ENCODE measurements at regions not wholly inside any gene's neighbourhood (a gene's known extent, or its start where the extent isn't known, plus 50 kb on each side); places are given as distances from the start of the nearest gene placed in this dataset.

DNA sequence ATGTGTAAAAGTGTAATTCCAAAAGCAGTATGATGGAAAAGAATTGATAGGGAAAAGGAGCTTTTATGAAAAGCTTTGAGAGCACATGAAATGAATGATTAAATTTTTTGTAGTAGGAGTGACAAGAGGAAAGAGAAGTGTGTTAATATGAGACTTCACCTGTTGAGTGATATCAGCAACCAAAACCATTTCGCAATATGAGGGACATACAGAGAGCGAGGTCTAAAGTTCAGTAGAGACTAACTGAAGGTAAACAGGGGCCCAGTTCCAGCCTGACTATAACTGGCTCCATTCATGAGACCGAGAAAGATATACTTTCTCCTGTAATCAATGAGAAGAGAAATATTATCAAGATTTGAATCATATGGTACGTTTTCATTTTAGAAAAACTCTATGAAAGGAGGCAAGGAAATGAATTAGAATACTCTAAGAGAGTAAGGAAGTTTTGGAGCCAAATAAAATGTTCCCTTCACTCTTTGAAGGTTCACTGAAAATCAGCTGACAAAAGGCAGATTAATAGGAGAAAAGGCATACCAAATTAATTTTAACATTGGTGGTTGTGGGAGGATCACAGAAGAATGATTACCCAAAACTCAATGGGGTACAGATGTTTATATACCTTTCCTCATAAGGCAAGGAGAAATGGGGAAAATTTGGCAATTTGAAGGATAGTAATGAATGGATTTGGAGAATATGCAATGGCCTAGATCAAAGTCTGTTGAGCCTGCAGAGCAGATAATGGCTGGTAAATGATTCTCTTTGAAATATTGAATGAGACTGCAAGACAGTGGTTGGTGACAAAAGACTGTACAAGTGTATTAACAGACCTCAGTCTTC lies 932.2 kb downstream of the TDRD15 start (continued):
- TF ChIP-seq ARNT2 (CRISPR knock-in tag; IDR thresholded peaks at IDR 0.05; ENCODE audit: low read depth) = peak; percentile 45; the same call in 1 of the 2 replicates
- TF ChIP-seq CC2D1A (CRISPR knock-in tag; IDR thresholded peaks at IDR 0.05) = no peak
- TF ChIP-seq KDM6A (CRISPR knock-in tag; IDR thresholded peaks at IDR 0.05; ENCODE audit: low read depth) = peak; percentile 99
- peak; percentile 47; the same call in 1 of the 2 replicates for TF ChIP-seq FOXP1 (IDR thresholded peaks at IDR 0.05)
- TF ChIP-seq FOXP1 (CRISPR knock-in tag; IDR thresholded peaks at IDR 0.05) = peak; percentile 88
- peak; percentile 90 for TF ChIP-seq RARA (CRISPR knock-in tag; IDR thresholded peaks at IDR 0.05)
- TF ChIP-seq ZNF775 (CRISPR knock-in tag; IDR thresholded peaks at IDR 0.05; ENCODE audit: borderline replicate concordance) = 0 out of 2 replicates have a peak, but pooled peaks have one; percentile 61
- TF ChIP-seq, protein P1, sequence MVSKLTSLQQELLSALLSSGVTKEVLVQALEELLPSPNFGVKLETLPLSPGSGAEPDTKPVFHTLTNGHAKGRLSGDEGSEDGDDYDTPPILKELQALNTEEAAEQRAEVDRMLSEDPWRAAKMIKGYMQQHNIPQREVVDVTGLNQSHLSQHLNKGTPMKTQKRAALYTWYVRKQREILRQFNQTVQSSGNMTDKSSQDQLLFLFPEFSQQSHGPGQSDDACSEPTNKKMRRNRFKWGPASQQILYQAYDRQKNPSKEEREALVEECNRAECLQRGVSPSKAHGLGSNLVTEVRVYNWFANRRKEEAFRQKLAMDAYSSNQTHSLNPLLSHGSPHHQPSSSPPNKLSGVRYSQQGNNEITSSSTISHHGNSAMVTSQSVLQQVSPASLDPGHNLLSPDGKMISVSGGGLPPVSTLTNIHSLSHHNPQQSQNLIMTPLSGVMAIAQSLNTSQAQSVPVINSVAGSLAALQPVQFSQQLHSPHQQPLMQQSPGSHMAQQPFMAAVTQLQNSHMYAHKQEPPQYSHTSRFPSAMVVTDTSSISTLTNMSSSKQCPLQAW (CRISPR knock-in tag; IDR thresholded peaks at IDR 0.05) = peak; percentile 30; the same call in 1 of the 2 replicates
- TF ChIP-seq CEBPB (IDR thresholded peaks at IDR 0.05; ENCODE audit: borderline replicate concordance, low read depth, low read length) = peak; percentile 100
- TF ChIP-seq ZNF615 (CRISPR knock-in tag; IDR thresholded peaks at IDR 0.05; ENCODE audit: borderline replicate concordance) = no peak
- TF ChIP-seq ERF (CRISPR knock-in tag; IDR thresholded peaks at IDR 0.05) = peak; percentile 80
- TF ChIP-seq, protein P2, sequence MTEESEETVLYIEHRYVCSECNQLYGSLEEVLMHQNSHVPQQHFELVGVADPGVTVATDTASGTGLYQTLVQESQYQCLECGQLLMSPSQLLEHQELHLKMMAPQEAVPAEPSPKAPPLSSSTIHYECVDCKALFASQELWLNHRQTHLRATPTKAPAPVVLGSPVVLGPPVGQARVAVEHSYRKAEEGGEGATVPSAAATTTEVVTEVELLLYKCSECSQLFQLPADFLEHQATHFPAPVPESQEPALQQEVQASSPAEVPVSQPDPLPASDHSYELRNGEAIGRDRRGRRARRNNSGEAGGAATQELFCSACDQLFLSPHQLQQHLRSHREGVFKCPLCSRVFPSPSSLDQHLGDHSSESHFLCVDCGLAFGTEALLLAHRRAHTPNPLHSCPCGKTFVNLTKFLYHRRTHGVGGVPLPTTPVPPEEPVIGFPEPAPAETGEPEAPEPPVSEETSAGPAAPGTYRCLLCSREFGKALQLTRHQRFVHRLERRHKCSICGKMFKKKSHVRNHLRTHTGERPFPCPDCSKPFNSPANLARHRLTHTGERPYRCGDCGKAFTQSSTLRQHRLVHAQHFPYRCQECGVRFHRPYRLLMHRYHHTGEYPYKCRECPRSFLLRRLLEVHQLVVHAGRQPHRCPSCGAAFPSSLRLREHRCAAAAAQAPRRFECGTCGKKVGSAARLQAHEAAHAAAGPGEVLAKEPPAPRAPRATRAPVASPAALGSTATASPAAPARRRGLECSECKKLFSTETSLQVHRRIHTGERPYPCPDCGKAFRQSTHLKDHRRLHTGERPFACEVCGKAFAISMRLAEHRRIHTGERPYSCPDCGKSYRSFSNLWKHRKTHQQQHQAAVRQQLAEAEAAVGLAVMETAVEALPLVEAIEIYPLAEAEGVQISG (CRISPR knock-in tag; IDR thresholded peaks at IDR 0.05) = no peak
- no peak for TF ChIP-seq RXRA (CRISPR knock-in tag; IDR thresholded peaks at IDR 0.05)
- TF ChIP-seq ZNF879 (CRISPR knock-in tag; IDR thresholded peaks at IDR 0.05) = no peak
- TF ChIP-seq ZNF331 (CRISPR knock-in tag; IDR thresholded peaks at IDR 0.05) = peak; percentile 96
- TF ChIP-seq NR2F6 (IDR thresholded peaks at IDR 0.05) = peak; percentile 37; the same call in 1 of the 2 replicates
- TF ChIP-seq NR2F6 (CRISPR knock-in tag; IDR thresholded peaks at IDR 0.05) = peak; percentile 71
- TF ChIP-seq, protein P3, sequence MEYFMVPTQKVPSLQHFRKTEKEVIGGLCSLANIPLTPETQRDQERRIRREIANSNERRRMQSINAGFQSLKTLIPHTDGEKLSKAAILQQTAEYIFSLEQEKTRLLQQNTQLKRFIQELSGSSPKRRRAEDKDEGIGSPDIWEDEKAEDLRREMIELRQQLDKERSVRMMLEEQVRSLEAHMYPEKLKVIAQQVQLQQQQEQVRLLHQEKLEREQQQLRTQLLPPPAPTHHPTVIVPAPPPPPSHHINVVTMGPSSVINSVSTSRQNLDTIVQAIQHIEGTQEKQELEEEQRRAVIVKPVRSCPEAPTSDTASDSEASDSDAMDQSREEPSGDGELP (IDR thresholded peaks at IDR 0.05; ENCODE audit: borderline replicate concordance, low read depth) = peak; percentile 71
- TF ChIP-seq, protein P4, sequence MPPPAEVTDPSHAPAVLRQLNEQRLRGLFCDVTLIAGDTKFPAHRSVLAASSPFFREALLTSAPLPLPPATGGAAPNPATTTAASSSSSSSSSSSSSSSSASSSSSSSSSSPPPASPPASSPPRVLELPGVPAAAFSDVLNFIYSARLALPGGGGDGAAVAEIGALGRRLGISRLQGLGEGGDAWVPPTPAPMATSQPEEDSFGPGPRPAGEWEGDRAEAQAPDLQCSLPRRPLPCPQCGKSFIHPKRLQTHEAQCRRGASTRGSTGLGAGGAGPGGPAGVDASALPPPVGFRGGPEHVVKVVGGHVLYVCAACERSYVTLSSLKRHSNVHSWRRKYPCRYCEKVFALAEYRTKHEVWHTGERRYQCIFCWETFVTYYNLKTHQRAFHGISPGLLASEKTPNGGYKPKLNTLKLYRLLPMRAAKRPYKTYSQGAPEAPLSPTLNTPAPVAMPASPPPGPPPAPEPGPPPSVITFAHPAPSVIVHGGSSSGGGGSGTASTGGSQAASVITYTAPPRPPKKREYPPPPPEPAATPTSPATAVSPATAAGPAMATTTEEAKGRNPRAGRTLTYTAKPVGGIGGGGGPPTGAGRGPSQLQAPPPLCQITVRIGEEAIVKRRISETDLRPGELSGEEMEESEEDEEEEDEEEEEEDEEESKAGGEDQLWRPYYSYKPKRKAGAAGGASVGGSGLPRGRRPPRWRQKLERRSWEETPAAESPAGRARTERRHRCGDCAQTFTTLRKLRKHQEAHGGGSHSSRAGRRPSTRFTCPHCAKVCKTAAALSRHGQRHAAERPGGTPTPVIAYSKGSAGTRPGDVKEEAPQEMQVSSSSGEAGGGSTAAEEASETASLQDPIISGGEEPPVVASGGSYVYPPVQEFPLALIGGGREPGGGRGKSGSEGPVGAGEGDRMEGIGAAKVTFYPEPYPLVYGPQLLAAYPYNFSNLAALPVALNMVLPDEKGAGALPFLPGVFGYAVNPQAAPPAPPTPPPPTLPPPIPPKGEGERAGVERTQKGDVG (CRISPR knock-in tag; IDR thresholded peaks at IDR 0.05; ENCODE audit: borderline replicate concordance) = no peak
- no peak for TF ChIP-seq ZNF350 (CRISPR knock-in tag; IDR thresholded peaks at IDR 0.05; ENCODE audit: borderline replicate concordance, low read depth)
- no peak for TF ChIP-seq MBNL3 (CRISPR knock-in tag; conservative IDR thresholded peaks at IDR 0.05)
- TF ChIP-seq MAZ (IDR thresholded peaks at IDR 0.05; ENCODE audit: borderline replicate concordance, low read depth, low read length) = no peak
- no peak for TF ChIP-seq MAZ (CRISPR knock-in tag; IDR thresholded peaks at IDR 0.05; ENCODE audit: low read depth)

All from HepG2 (cell line).